NCI-H2029 treated with DMSO at 0.1 percent for 48 hours (cell line): ENCODE measurements at regions not wholly inside any gene's neighbourhood (a gene's known extent, or its start where the extent isn't known, plus 50 kb on each side); places are given as distances from the start of the nearest gene placed in this dataset.
A peak's percentile ranks its signal among the peaks of the same experiment; 100 is the strongest.
"Not testable (repeated sequence)": the region's sequence is repeated elsewhere in the genome, so short reads cannot be mapped to it uniquely, and the experiment has no call there.

Experiments
- DNase-seq: peaks from one replicate; lab custom pipeline; 2025; lab: John Stamatoyannopoulos, UW

- no peak for DNase-seq
Observed at GRCh38 chr2:147420517-147420916, 424.3 kb upstream of the ACVR2A start.

- DNase-seq, result no peak
Observed at GRCh38 chr2:147416099-147416498, 428.7 kb upstream of the ACVR2A start.

- DNase-seq, result not testable (repeated sequence)
Observed at GRCh38 chr2:147414656-147415055, 430.2 kb upstream of the ACVR2A start.

- DNase-seq, result no peak
Observed at GRCh38 chr2:147408357-147408756, 436.5 kb upstream of the ACVR2A start.

GRCh38 chr2:147405651-147406050, 439.2 kb upstream of the ACVR2A start:
- no peak for DNase-seq

- DNase-seq, result no peak
Observed at GRCh38 chr2:147398996-147399395, 445.8 kb upstream of the ACVR2A start.

- no peak for DNase-seq
Observed at GRCh38 chr2:147398301-147398700, 446.5 kb upstream of the ACVR2A start.

- no peak for DNase-seq
Observed at GRCh38 chr2:147396890-147397289, 447.9 kb upstream of the ACVR2A start.

GRCh38 chr2:147394179-147394790, 450.5 kb upstream of the ACVR2A start:
- DNase-seq, result no peak

GRCh38 chr2:147392180-147392579, 452.6 kb upstream of the ACVR2A start:
- DNase-seq, result no peak

GRCh38 chr2:147390475-147390874, 454.4 kb upstream of the ACVR2A start:
- no peak for DNase-seq

- DNase-seq, result no peak
Observed at GRCh38 chr2:147389218-147389617, 455.6 kb upstream of the ACVR2A start.

- no peak for DNase-seq
Observed at GRCh38 chr2:147388217-147388616, 456.6 kb upstream of the ACVR2A start.

GRCh38 chr2:147386284-147386683, 458.5 kb upstream of the ACVR2A start:
- DNase-seq, result no peak

GRCh38 chr2:147385600-147385999, 459.2 kb upstream of the ACVR2A start:
- no peak for DNase-seq

- DNase-seq, result no peak
Observed at GRCh38 chr2:147384659-147385058, 460.2 kb upstream of the ACVR2A start.

- peak; percentile 51 for DNase-seq
Observed at GRCh38 chr2:147382322-147382948, 462.4 kb upstream of the ACVR2A start.

- no peak for DNase-seq
Observed at GRCh38 chr2:147378403-147378802, 466.4 kb upstream of the ACVR2A start.

- no peak for DNase-seq
Observed at GRCh38 chr2:147375073-147375472, 469.8 kb upstream of the ACVR2A start.

- DNase-seq, result peak; percentile 33
Observed at GRCh38 chr2:147374423-147374811, 470.4 kb upstream of the ACVR2A start.

- no peak for DNase-seq
Observed at GRCh38 chr2:147373800-147374422, 470.9 kb upstream of the ACVR2A start.

- DNase-seq, result no peak
Observed at GRCh38 chr2:147368306-147368705, 476.5 kb upstream of the ACVR2A start.

GRCh38 chr2:147366279-147366678, 478.6 kb upstream of the ACVR2A start:
- no peak for DNase-seq

GRCh38 chr2:147365622-147366021, 479.2 kb upstream of the ACVR2A start:
- DNase-seq, result no peak
